ENCODE measurements at regions not wholly inside any gene's neighbourhood (a gene's known extent, or its start where the extent isn't known, plus 50 kb on each side); places are given as distances from the start of the nearest gene placed in this dataset.

- DNase-seq (ENCODE audit: low spot score) = no peak
- ATAC-seq (ENCODE audit: insufficient number of reproducible peaks, low FRiP score, low read depth) = no peak
- H3K27me3 ChIP-seq (replicated peaks; ENCODE audit: insufficient read depth) = no peaks in the 10 kb centered on the region
- no peak for TF ChIP-seq CTCF (IDR thresholded peaks at IDR 0.05)
- H3K9me3 ChIP-seq = no peaks in the 10 kb centered on the region
- H3K36me3 ChIP-seq = no peaks in the 10 kb centered on the region
- H3K27ac ChIP-seq = no peak overlapping the region
- H3K4me3 ChIP-seq = no peak overlapping the region
- H3K4me1 ChIP-seq (ENCODE audit: control insufficient read depth in 1 of 2, low read depth in 2 of 2) = peaks cover 17 to 42% of the 10 kb centered on the region in 2 donors
Observed at GRCh38 chr2:215618145-215618544, 182.3 kb upstream of the FN1 start.

GRCh38 chr2:215617060-215617824 lies 181.4 kb upstream of the FN1 start:
- H3K9me3 ChIP-seq = no peaks in the 10 kb centered on the region
- no peak for TF ChIP-seq CTCF (IDR thresholded peaks at IDR 0.05)
- H3K4me3 ChIP-seq = no peak overlapping the region
- ATAC-seq (ENCODE audit: insufficient number of reproducible peaks, low FRiP score, low read depth) (no peak), DNase-seq (ENCODE audit: low spot score) (no peak)
- H3K36me3 ChIP-seq = no peaks in the 10 kb centered on the region
- H3K27me3 ChIP-seq (replicated peaks; ENCODE audit: insufficient read depth) = no peaks in the 10 kb centered on the region
- H3K27ac ChIP-seq = no peak overlapping the region
- peaks cover 17 to 46% of the 10 kb centered on the region in 2 donors for H3K4me1 ChIP-seq (ENCODE audit: control insufficient read depth in 1 of 2, low read depth in 2 of 2)

- DNase-seq (ENCODE audit: low spot score) (no peak), ATAC-seq (ENCODE audit: insufficient number of reproducible peaks, low FRiP score, low read depth) (no peak)
- H3K9me3 ChIP-seq = no peaks in the 10 kb centered on the region
- H3K4me1 ChIP-seq (ENCODE audit: control insufficient read depth in 1 of 2, low read depth in 2 of 2) = peaks cover 11 to 40% of the 10 kb centered on the region in 2 donors
- no peak for TF ChIP-seq CTCF (IDR thresholded peaks at IDR 0.05)
- H3K4me3 ChIP-seq = no peak overlapping the region
- H3K27ac ChIP-seq = no peak overlapping the region
- H3K27me3 ChIP-seq (replicated peaks; ENCODE audit: insufficient read depth) = no peaks in the 10 kb centered on the region
- no peaks in the 10 kb centered on the region for H3K36me3 ChIP-seq
Observed at GRCh38 chr2:215615803-215616174, 179.9 kb upstream of the FN1 start.

- H3K36me3 ChIP-seq = no peaks in the 10 kb centered on the region
Observed at GRCh38 chr2:215615067-215615802, 179.4 kb upstream of the FN1 start.

More at GRCh38 chr2:215615067-215615802, 179.4 kb upstream of the FN1 start:
- H3K4me3 ChIP-seq = no peak overlapping the region
- no peaks in the 10 kb centered on the region for H3K27me3 ChIP-seq (replicated peaks; ENCODE audit: insufficient read depth)
- DNase-seq (ENCODE audit: low spot score) (no peak), ATAC-seq (ENCODE audit: insufficient number of reproducible peaks, low FRiP score, low read depth) (no peak)
- no peak for TF ChIP-seq CTCF (IDR thresholded peaks at IDR 0.05)
- H3K27ac ChIP-seq = no peak overlapping the region
- peaks cover 11 to 40% of the 10 kb centered on the region in 2 donors for H3K4me1 ChIP-seq (ENCODE audit: control insufficient read depth in 1 of 2, low read depth in 2 of 2)
- no peaks in the 10 kb centered on the region for H3K9me3 ChIP-seq

All from thoracic aorta (tissue), 2 donors.